HG03571 (cell line): ENCODE measurements at regions not wholly inside any gene's neighbourhood (a gene's known extent, or its start where the extent isn't known, plus 50 kb on each side); places are given as distances from the start of the nearest gene placed in this dataset.

Experiments
- ATAC-seq: cut with Tn5 transposase; IDR thresholded peaks from one replicate; pipeline ENCODE4 v1.9.1; 2021; ENCODE audit not compliant: unreplicated experiment

GRCh38 chr14:82511399-82511798 lies 977.7 kb upstream of the SEL1L start:
- ATAC-seq = no peak

GRCh38 chr14:82520765-82521164 lies 987.1 kb upstream of the SEL1L start:
- ATAC-seq = no peak

DNA sequence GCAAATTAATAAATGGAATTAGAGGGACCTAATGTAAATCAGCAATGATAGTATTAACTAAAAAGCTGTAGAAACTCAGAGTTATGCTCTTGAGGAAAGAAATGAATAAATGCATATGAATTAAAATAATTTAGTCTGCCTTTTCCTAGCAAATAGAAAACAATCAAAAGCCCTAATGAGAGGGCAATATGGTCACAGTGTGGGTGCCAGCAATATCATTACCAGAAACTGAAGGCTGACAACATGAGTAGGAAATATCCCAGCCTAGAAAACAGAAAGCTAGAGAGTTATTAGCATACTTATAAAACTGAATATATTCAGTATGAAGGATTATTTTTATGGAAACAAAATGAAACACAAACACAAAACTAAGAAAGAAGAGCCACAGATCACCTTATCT lies 987.5 kb upstream of the SEL1L start:
- no peak for ATAC-seq

DNA sequence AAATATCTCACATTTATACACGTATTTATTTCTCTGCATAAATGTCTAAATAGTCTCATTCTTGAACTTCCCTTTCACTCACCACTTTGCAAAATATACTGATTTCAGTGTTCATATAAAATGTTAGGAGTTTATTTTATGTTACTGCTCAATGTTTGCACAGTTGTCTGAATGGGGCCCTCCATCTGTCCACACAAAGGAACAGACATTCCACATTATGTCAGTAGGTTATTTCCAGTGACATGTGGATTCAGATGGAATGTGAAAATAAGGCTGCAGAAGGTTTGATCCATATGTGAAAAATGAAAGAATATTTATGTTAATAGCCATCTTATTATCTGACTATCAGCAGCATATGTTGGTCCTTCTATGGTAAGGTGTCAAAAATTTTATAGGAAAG lies 994.4 kb upstream of the SEL1L start:
- ATAC-seq = no peak

GRCh38 chr14:82533351-82533750 lies 999.7 kb upstream of the SEL1L start:
- no peak for ATAC-seq

DNA sequence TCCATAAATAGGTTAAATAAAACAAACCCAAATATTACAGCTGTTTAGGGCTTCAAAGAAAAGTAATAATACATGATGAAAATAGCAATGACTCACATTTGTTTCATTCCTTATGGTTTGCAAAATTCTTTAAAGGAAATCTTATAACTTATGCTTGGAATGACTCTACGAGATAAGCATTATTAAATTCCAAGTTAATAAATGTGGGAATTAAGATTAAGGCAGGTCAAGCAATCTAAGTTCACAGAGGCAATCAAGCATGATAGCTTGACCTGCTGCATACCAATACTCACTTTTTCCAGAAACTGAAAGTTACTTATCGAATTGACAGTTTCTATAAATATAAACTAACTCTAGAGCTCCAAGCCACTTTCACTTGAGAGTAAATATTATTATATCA lies 1002.9 kb upstream of the SEL1L start:
- ATAC-seq = no peak

- no peak for ATAC-seq
Observed at GRCh38 chr14:82537831-82538230, 1004.2 kb upstream of the SEL1L start.

- ATAC-seq = no peak
Observed at GRCh38 chr14:82546401-82546800, 1012.7 kb upstream of the SEL1L start.

- no peak for ATAC-seq
Observed at GRCh38 chr14:82549306-82549990, 1015.8 kb upstream of the SEL1L start.

DNA sequence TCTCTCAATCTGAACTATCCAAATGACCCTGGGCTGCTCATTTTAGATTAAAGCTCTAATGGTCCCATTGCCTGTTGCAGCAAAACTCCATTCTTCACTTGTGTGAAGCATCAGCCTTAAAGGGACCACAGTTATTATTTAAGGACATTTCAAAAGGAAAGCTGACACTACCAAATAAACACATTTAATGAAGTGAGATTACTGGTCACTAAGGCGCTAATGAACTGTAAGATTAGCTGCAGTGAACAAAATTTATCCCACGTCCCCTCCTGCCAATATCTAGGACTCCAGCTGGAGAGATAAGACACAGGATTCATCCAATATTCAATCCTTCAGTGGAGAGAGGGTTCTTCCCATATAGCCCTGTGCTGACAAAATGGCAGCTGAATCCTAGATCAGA lies 1029.2 kb upstream of the SEL1L start:
- no peak for ATAC-seq

- ATAC-seq = no peak
Observed at GRCh38 chr14:82565825-82566224, 1032.2 kb upstream of the SEL1L start.

DNA sequence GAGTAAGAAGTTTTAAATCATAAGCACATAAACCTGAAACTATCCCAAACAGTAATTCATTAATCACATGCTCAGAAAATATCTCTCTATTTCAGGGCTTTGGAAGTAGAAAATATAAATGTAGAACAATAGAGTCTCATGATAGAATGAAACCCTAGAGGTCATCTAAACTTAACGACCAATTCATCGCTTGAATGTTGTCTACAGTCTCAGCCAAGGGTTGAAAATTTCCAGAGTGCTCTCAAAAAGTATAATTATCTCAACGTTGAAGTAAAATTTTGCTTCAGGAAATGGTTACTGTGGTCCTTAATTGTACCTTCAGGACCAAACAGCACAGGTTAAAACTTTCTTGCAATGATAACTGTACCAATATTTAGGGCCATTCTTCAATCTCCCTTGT lies 1053.6 kb upstream of the SEL1L start:
- no peak for ATAC-seq

GRCh38 chr14:82595466-82595865 lies 1061.8 kb upstream of the SEL1L start:
- no peak for ATAC-seq

DNA sequence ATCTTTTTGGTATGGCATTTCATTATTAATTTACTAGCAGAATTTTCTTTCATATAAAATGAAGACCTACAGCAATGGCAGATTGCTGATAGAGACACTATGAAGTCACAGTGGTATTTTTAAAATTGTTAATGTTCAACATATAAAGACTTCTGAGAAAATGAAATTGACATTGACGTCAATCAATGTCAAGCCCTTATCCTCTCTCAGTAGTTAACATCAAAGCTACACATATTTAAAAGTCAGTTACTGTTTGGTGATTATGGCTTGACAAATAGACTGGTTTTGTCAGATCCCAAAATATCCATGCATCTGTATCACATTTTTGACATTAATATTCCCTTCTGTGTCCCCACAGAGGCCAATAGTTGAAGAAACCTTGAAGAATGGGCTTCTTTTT lies 1069.1 kb upstream of the SEL1L start:
- no peak for ATAC-seq

DNA sequence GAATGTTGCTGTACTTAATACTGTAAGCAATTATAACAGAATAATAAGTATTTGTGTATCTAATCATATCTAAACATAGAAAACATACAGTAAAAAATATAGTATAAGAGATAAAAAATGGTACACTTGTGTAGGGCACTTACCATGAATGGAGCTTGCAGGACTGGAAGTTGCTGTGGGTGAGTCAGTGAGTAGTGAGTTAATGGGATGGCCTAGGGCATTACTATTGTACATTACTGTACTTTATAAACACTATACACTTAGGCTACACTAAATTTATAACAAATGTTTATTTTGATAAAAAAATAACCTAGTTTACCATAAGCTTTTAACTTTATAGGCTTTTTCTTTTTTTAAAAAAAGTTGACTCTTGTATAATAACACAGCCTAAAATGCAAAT lies 1071.2 kb upstream of the SEL1L start:
- ATAC-seq = no peak

DNA sequence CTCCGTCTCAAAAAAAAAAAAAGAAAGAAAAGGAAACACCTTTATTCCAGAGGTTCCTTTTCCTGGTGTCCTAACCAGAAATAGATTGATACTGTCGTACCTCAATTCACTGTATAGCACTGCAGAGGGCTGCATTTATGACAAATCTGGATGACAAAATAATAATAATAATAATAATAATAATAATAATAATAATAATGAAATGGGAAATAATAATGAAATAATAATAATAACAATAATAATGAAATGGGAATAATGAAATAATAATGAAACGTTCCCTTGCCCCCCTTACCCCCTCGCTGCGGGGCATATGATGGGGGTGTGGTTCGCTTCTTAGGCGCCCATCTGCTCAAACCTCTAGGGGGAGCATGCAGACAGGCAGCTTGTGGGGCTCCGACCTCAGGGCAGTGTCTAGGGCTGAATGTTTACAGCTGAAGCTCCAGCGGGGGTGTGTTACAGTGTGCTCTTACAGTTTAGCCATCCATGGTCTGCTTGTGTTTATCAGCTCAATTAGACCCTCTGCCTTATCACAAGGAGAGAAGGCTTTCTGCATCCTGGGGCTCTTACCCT lies 1088.3 kb upstream of the SEL1L start:
- no peak for ATAC-seq

DNA sequence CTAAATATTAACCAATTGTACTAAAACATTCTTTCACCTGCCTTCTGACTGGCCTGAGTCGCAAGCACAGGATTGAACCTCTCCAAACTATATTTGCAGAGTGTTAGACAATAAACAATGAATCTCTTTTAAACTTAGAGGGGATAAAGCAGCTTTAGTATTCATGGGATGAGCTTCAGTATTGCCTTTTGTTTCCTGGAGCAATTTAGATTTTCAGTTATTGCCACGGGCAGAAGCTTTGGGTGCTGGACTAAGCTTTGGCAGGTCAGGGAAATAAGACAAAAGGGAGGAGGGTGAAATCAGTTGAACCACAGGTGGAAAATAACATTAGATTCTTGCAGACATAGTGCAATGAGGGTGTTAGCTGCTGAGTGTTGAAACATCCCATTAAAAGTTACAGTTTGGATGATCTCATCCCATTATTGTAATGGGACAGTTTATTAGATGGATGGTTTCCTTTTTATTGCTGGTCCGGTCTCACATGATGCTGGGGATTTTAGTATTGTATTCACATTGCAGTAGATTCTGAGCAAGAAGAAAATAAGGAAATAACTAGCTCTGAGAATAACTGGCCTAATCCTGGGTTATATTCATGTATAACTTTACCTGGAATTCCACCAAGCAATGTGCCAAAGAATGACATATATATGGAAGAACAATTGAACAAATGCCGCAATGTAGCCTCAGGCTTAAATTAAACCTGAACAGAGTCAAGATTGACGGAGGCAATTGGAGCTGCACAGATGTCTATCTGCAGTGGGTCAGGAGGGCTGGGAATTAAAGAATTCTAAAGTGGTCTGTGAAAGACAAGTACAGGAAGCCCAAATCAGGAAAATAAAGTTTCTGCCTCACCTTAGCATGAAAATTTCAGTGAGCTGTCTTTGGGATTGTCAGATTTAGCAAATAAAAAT lies 1092.8 kb upstream of the SEL1L start:
- ATAC-seq = no peak

DNA sequence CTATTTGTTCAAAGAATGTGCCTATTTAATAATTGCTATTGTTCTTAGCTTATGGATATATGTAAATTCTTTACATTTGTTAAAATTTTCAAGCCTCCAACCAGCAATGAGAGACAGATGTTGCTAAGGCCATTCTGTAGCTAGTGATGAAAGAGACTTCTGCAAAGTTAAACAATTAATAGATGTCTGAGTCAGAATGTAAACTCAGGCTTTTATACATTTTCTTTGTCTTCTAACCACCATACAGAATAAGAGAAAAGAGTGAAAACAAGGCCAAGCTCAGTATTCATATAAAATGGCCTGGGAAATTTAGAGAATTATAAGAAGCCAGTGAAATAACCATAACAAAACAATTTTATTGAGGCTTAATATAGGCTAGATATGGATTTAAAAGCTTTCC lies 1102.3 kb upstream of the SEL1L start:
- no peak for ATAC-seq

- no peak for ATAC-seq
Observed at GRCh38 chr14:82636426-82636825, 1102.8 kb upstream of the SEL1L start.

- no peak for ATAC-seq
Observed at GRCh38 chr14:82641050-82641540, 1107.4 kb upstream of the SEL1L start.

GRCh38 chr14:82642425-82642824 lies 1108.8 kb upstream of the SEL1L start:
- ATAC-seq = no peak
